CD4-positive, alpha-beta T cell treated with Interleukin-17A for 1 hour (primary cell): ENCODE measurements at regions not wholly inside any gene's neighbourhood (a gene's known extent, or its start where the extent isn't known, plus 50 kb on each side); places are given as distances from the start of the nearest gene placed in this dataset.
"Not testable (repeated sequence)": the region's sequence is repeated elsewhere in the genome, so short reads cannot be mapped to it uniquely, and the experiment has no call there.

Source experiments
- DNase-seq: peaks from one replicate; pipeline ENCODE4 v3.0.0-alpha.2; 2020

GRCh38 chr9:108393481-108394001 lies 462.2 kb downstream of the ACTL7B start:
- not testable (repeated sequence) for DNase-seq

- DNase-seq, result no peak
Observed at GRCh38 chr9:108392877-108393276, 462.9 kb downstream of the ACTL7B start.

- no peak for DNase-seq
Observed at GRCh38 chr9:108389056-108389455, 466.7 kb downstream of the ACTL7B start.

- no peak for DNase-seq
Observed at GRCh38 chr9:108386859-108387384, 468.9 kb downstream of the ACTL7B start.

GRCh38 chr9:108386032-108386431 lies 469.8 kb downstream of the ACTL7B start:
- no peak for DNase-seq

GRCh38 chr9:108383796-108384195 lies 472.0 kb downstream of the ACTL7B start:
- DNase-seq, result no peak

- DNase-seq, result no peak
Observed at GRCh38 chr9:108382310-108382709, 473.5 kb downstream of the ACTL7B start.

- no peak for DNase-seq
Observed at GRCh38 chr9:108377881-108378280, 477.9 kb downstream of the ACTL7B start.

GRCh38 chr9:108377382-108377781 lies 478.4 kb downstream of the ACTL7B start:
- DNase-seq, result no peak

- no peak for DNase-seq
Observed at GRCh38 chr9:108376140-108376539, 479.6 kb downstream of the ACTL7B start.

- DNase-seq, result no peak
Observed at GRCh38 chr9:108374626-108375025, 481.2 kb downstream of the ACTL7B start.

GRCh38 chr9:108367188-108367587 lies 488.6 kb downstream of the ACTL7B start:
- no peak for DNase-seq

- DNase-seq, result no peak
Observed at GRCh38 chr9:108363311-108363710, 492.5 kb downstream of the ACTL7B start.

- no peak for DNase-seq
Observed at GRCh38 chr9:108360304-108360703, 495.5 kb downstream of the ACTL7B start.

GRCh38 chr9:108356806-108357205 lies 499.0 kb downstream of the ACTL7B start:
- DNase-seq, result no peak

GRCh38 chr9:108351571-108351970 lies 504.2 kb downstream of the ACTL7B start:
- no peak for DNase-seq

- DNase-seq, result no peak
Observed at GRCh38 chr9:108347463-108348188, 508.2 kb downstream of the ACTL7B start.

- DNase-seq, result no peak
Observed at GRCh38 chr9:108345826-108346225, 510.0 kb downstream of the ACTL7B start.

- DNase-seq, result no peak
Observed at GRCh38 chr9:108339251-108339650, 516.5 kb downstream of the ACTL7B start.

GRCh38 chr9:108336575-108336974 lies 519.2 kb downstream of the ACTL7B start:
- DNase-seq, result no peak

GRCh38 chr9:108333530-108333983 lies 522.2 kb downstream of the ACTL7B start:
- DNase-seq, result no peak

GRCh38 chr9:108331596-108331995 lies 524.2 kb downstream of the ACTL7B start:
- DNase-seq, result no peak

GRCh38 chr9:108325406-108325805 lies 530.4 kb downstream of the ACTL7B start:
- DNase-seq, result no peak

- no peak for DNase-seq
Observed at GRCh38 chr9:108323615-108324014, 532.2 kb downstream of the ACTL7B start.
